ENCODE measurements at regions not wholly inside any gene's neighbourhood (a gene's known extent, or its start where the extent isn't known, plus 50 kb on each side); places are given as distances from the start of the nearest gene placed in this dataset.
"Not testable (repeated sequence)": the region's sequence is repeated elsewhere in the genome, so short reads cannot be mapped to it uniquely, and the experiment has no call there.

DNA sequence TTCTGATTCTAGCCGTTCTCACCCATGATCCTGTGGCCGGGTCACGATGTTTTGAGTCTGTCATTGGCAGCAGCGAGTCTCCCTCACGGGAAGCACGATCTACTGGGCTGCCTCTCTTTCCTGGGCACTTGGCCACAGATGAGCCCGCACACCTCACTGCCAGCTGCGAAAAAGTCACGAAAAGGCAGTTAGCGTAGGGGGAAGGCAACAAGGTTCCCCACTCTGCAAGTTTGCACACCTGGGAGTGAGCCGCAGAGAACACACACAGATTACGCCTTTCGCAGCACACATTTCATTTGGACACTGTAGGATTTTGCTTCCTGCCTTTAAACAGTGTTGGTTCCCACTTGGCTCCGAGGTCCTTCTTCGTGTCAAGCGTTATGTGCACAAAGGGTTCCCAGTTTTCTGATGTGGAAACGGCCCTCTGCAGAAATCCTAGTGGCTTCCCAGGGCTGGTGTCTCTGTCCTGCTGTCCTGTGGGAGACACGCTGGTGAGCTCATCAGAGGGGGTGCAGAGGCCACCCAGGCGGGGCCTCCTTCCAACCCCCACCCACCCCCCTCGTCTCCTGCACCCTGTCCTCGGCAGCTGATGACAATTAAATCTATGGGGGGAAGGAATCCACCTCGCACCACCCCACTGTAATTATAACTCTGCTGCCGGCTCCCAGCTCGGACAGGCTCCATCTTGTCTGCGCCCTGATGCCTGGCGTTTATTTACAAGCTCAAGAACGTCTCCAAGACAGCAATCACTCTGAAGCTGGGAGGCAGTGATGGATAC lies 157.3 kb upstream of the SALL3 start:
- no peaks in the 10 kb centered on the region for H3K36me3 ChIP-seq (ENCODE audit: control insufficient read depth, insufficient read depth, low read length)
- no peaks in the 10 kb centered on the region for H3K27me3 ChIP-seq (ENCODE audit: control insufficient read depth, insufficient read depth, low read length)
- H3K9me3 ChIP-seq (ENCODE audit: control insufficient read depth, insufficient read depth, low read length) = no peaks in the 10 kb centered on the region
- H3K4me3 ChIP-seq (ENCODE audit: low read depth, low read length) = no peak overlapping the region
- H3K27ac ChIP-seq (ENCODE audit: low read depth, low read length) = no peak overlapping the region
- 0 out of 2 replicates have a peak, but pooled peaks cover 6% of the 10 kb centered on the region for H3K4me1 ChIP-seq (ENCODE audit: control insufficient read depth, insufficient read depth, low read length)
- no peak overlapping the region for H3K9ac ChIP-seq (ENCODE audit: low read depth, low read length)

GRCh38 chr18:78822949-78823285 lies 156.7 kb upstream of the SALL3 start:
- Histone ChIP-seq H3K4me3 (ENCODE audit: low read depth, low read length) (no peak overlapping the region), H3K9me3 (ENCODE audit: control insufficient read depth, insufficient read depth, low read length) (no peaks in the 10 kb centered on the region), H3K27me3 (ENCODE audit: control insufficient read depth, insufficient read depth, low read length) (no peaks in the 10 kb centered on the region), H3K36me3 (ENCODE audit: control insufficient read depth, insufficient read depth, low read length) (no peaks in the 10 kb centered on the region), H3K9ac (ENCODE audit: low read depth, low read length) (no peak overlapping the region), H3K4me1 (ENCODE audit: control insufficient read depth, insufficient read depth, low read length) (0 out of 2 replicates have a peak, but pooled peaks cover 6% of the 10 kb centered on the region), H3K27ac (ENCODE audit: low read depth, low read length) (no peak overlapping the region)

DNA sequence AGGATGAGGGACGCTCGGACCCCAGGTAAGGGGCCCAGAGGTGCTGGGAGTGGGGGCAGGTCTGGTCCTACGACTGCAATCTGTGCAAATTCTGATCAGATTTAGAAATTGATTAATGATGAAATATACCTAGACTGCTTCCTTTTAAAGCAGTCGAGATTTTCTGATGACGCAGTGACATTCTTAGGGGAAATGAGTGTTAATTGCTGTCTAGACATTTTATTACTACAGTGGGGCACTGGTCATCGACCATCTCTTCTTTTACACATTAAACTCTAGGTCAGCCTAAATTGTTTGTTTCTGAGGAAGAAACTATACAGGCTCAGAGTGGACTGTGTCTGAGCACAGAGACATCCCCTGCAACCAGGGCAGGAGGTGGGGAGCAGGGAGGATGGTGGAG lies 154.4 kb upstream of the SALL3 start:
- Histone ChIP-seq H3K27ac (ENCODE audit: low read depth, low read length) (no peak overlapping the region), H3K4me3 (ENCODE audit: low read depth, low read length) (no peak overlapping the region), H3K4me1 (ENCODE audit: control insufficient read depth, insufficient read depth, low read length) (0 out of 2 replicates have a peak, but pooled peaks cover 6% of the 10 kb centered on the region), H3K9ac (ENCODE audit: low read depth, low read length) (no peak overlapping the region), H3K36me3 (ENCODE audit: control insufficient read depth, insufficient read depth, low read length) (no peaks in the 10 kb centered on the region), H3K27me3 (ENCODE audit: control insufficient read depth, insufficient read depth, low read length) (no peaks in the 10 kb centered on the region), H3K9me3 (ENCODE audit: control insufficient read depth, insufficient read depth, low read length) (no peaks in the 10 kb centered on the region)

GRCh38 chr18:78826631-78827030 lies 153.0 kb upstream of the SALL3 start:
- no peak overlapping the region for H3K9ac ChIP-seq (ENCODE audit: low read depth, low read length)
- no peaks in the 10 kb centered on the region for H3K36me3 ChIP-seq (ENCODE audit: control insufficient read depth, insufficient read depth, low read length)
- no peaks in the 10 kb centered on the region for H3K9me3 ChIP-seq (ENCODE audit: control insufficient read depth, insufficient read depth, low read length)
- 0 out of 2 replicates have a peak, but pooled peaks cover 6% of the 10 kb centered on the region for H3K4me1 ChIP-seq (ENCODE audit: control insufficient read depth, insufficient read depth, low read length)
- no peak overlapping the region for H3K27ac ChIP-seq (ENCODE audit: low read depth, low read length)
- H3K4me3 ChIP-seq (ENCODE audit: low read depth, low read length) = no peak overlapping the region
- H3K27me3 ChIP-seq (ENCODE audit: control insufficient read depth, insufficient read depth, low read length) = no peaks in the 10 kb centered on the region

DNA sequence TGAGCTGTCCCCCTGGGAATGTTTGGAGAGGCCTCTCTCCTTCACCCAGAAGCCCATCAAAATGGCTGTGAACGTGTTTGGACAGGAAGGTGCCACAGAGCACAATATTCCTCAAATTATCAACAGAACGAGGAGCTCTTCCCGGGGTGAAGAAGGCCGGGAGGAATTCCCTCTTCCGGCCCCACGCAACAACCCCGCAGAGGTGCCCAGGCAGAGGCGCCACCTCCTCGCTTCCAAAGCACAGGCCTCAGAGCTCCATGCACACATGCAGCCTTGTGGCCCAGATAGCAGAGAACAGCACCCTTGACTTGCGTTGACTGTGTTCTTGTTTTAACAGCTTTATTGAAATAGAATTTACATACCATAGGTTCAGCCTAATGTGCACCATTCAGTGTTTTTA lies 152.5 kb upstream of the SALL3 start:
- no peak overlapping the region for H3K4me3 ChIP-seq (ENCODE audit: low read depth, low read length)
- H3K4me1 ChIP-seq (ENCODE audit: control insufficient read depth, insufficient read depth, low read length) = 0 out of 2 replicates have a peak, but pooled peaks cover 6% of the 10 kb centered on the region
- H3K27me3 ChIP-seq (ENCODE audit: control insufficient read depth, insufficient read depth, low read length) = no peaks in the 10 kb centered on the region
- no peaks in the 10 kb centered on the region for H3K9me3 ChIP-seq (ENCODE audit: control insufficient read depth, insufficient read depth, low read length)
- no peak overlapping the region for H3K9ac ChIP-seq (ENCODE audit: low read depth, low read length)
- no peak overlapping the region for H3K27ac ChIP-seq (ENCODE audit: low read depth, low read length)
- no peaks in the 10 kb centered on the region for H3K36me3 ChIP-seq (ENCODE audit: control insufficient read depth, insufficient read depth, low read length)

DNA sequence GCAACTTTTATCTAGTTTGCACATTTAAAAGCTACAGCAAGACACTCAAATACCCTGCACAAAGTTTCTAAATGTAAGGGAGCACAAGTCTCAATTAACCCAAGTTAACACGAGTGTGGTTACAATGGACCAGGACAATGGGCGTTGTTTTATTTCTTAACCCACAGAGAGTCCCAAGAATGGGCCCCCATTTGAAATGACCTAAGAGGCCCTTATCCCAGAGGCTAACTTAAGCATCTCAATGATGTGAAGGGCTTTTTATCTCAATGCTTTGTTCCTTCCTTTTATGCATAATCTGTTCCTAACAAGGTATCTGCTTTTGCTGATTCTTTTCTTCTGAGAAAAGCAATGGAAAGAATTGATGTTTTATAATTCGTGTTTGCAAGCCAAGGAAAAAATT lies 151.5 kb upstream of the SALL3 start:
- H3K36me3 ChIP-seq (ENCODE audit: control insufficient read depth, insufficient read depth, low read length) = no peaks in the 10 kb centered on the region
- no peaks in the 10 kb centered on the region for H3K9me3 ChIP-seq (ENCODE audit: control insufficient read depth, insufficient read depth, low read length)
- 0 out of 2 replicates have a peak, but pooled peaks cover 6% of the 10 kb centered on the region for H3K4me1 ChIP-seq (ENCODE audit: control insufficient read depth, insufficient read depth, low read length)
- no peak overlapping the region for H3K4me3 ChIP-seq (ENCODE audit: low read depth, low read length)
- no peaks in the 10 kb centered on the region for H3K27me3 ChIP-seq (ENCODE audit: control insufficient read depth, insufficient read depth, low read length)
- no peak overlapping the region for H3K9ac ChIP-seq (ENCODE audit: low read depth, low read length)
- no peak overlapping the region for H3K27ac ChIP-seq (ENCODE audit: low read depth, low read length)

DNA sequence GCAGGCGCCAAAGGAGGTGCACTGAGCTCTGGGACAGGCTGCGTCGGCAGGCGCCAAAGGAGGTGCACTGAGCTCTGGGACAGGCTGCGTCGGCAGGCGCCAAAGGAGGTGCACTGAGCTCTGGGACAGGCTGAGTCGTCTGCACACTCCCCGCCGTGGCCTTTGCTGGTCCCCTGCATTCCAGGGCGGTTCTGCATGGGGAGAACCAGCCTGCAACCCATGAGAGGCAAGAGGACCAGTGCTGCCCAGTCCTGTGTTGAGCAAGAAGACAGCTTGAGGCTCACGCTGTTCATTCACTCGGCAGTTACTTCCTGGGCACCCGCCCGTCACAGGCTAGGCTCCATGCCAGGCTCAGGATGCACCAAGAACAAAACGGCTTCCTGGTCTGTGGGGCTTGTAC lies 150.6 kb upstream of the SALL3 start:
- H3K27ac ChIP-seq (ENCODE audit: low read depth, low read length); H3K36me3 ChIP-seq (ENCODE audit: control insufficient read depth, insufficient read depth, low read length); H3K9me3 ChIP-seq (ENCODE audit: control insufficient read depth, insufficient read depth, low read length); H3K4me1 ChIP-seq (ENCODE audit: control insufficient read depth, insufficient read depth, low read length); H3K9ac ChIP-seq (ENCODE audit: low read depth, low read length); H3K4me3 ChIP-seq (ENCODE audit: low read depth, low read length); H3K27me3 ChIP-seq (ENCODE audit: control insufficient read depth, insufficient read depth, low read length): not testable (repeated sequence)

DNA sequence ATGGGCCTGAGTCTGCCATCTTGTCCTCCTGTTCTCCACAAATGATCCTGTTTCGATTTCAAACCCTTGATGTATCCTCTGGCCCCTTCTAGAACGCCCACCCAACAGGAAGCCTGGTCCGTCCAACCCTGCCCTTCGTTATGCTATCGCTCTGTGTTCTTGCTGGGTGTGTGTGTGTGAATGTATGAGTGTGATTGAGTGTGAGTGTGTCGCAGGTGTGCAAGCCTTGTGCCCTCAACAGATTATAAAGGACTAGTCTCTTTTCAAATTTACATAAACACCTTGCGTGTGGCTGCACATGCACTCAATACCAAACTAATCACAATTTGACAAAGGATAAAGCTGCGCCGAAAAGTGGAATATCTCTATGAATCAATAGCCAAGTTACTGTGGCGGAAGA lies 149.5 kb upstream of the SALL3 start:
- Histone ChIP-seq H3K27ac (ENCODE audit: low read depth, low read length) (no peak overlapping the region), H3K9ac (ENCODE audit: low read depth, low read length) (no peak overlapping the region), H3K4me3 (ENCODE audit: low read depth, low read length) (no peak overlapping the region), H3K27me3 (ENCODE audit: control insufficient read depth, insufficient read depth, low read length) (no peaks in the 10 kb centered on the region), H3K9me3 (ENCODE audit: control insufficient read depth, insufficient read depth, low read length) (no peaks in the 10 kb centered on the region), H3K4me1 (ENCODE audit: control insufficient read depth, insufficient read depth, low read length) (no peaks in the 10 kb centered on the region), H3K36me3 (ENCODE audit: control insufficient read depth, insufficient read depth, low read length) (no peaks in the 10 kb centered on the region)

DNA sequence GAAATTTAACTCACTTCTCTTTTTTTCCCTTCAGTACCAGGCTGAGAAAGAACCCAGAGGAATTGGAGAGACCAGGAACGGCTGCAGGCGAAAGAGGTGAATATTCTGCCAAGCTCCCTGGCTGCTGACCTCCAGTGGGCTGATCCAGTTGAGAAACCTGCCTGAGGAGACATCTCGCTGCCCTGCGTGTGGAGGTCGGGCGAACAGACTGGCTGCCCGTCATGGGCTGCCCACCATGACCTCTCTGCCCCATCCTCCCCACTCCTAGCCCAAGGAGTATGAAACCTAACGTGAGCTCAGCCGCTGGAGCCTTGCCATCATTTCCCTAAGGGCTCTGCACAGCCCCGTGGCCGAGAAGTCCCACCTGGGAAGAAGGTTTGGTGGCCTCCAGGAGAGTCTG lies 148.8 kb upstream of the SALL3 start:
- Histone ChIP-seq H3K9me3 (ENCODE audit: control insufficient read depth, insufficient read depth, low read length) (no peaks in the 10 kb centered on the region), H3K36me3 (ENCODE audit: control insufficient read depth, insufficient read depth, low read length) (no peaks in the 10 kb centered on the region), H3K27me3 (ENCODE audit: control insufficient read depth, insufficient read depth, low read length) (no peaks in the 10 kb centered on the region), H3K4me3 (ENCODE audit: low read depth, low read length) (no peak overlapping the region), H3K4me1 (ENCODE audit: control insufficient read depth, insufficient read depth, low read length) (no peaks in the 10 kb centered on the region), H3K27ac (ENCODE audit: low read depth, low read length) (no peak overlapping the region), H3K9ac (ENCODE audit: low read depth, low read length) (no peak overlapping the region)

- Histone ChIP-seq H3K27me3 (ENCODE audit: control insufficient read depth, insufficient read depth, low read length) (no peaks in the 10 kb centered on the region), H3K27ac (ENCODE audit: low read depth, low read length) (no peak overlapping the region)
Measured at GRCh38 chr18:78831603-78832002, 148.0 kb upstream of the SALL3 start.

DNA sequence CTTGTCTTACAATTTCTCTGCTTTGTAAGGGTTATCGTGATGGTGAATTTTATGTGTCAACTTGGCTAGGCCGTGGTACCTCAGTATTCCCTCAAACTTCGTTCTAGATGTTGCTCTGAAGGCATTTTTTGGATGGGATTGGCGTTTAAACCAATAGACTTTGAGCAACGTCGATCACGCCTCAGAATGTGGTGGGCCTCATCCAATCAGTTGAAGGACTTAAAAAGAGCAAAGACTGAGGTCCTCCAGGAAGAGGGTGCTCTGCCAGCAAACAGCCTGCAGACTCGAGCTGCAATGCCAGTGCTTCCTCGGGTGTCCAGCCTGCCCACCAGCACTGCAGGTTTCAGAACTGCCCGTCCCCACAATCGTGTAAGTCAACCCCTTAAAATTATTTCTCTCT lies 145.8 kb upstream of the SALL3 start:
- no peaks in the 10 kb centered on the region for H3K27me3 ChIP-seq (ENCODE audit: control insufficient read depth, insufficient read depth, low read length)
- H3K27ac ChIP-seq (ENCODE audit: low read depth, low read length) = no peak overlapping the region
- no peaks in the 10 kb centered on the region for H3K4me1 ChIP-seq (ENCODE audit: control insufficient read depth, insufficient read depth, low read length)
- no peak overlapping the region for H3K4me3 ChIP-seq (ENCODE audit: low read depth, low read length)
- no peaks in the 10 kb centered on the region for H3K9me3 ChIP-seq (ENCODE audit: control insufficient read depth, insufficient read depth, low read length)
- H3K9ac ChIP-seq (ENCODE audit: low read depth, low read length) = no peak overlapping the region
- no peaks in the 10 kb centered on the region for H3K36me3 ChIP-seq (ENCODE audit: control insufficient read depth, insufficient read depth, low read length)

More at GRCh38 chr18:78831603-78832002, 148.0 kb upstream of the SALL3 start:
- no peaks in the 10 kb centered on the region for H3K36me3 ChIP-seq (ENCODE audit: control insufficient read depth, insufficient read depth, low read length)
- H3K4me3 ChIP-seq (ENCODE audit: low read depth, low read length) = no peak overlapping the region
- no peaks in the 10 kb centered on the region for H3K4me1 ChIP-seq (ENCODE audit: control insufficient read depth, insufficient read depth, low read length)
- no peak overlapping the region for H3K9ac ChIP-seq (ENCODE audit: low read depth, low read length)
- no peaks in the 10 kb centered on the region for H3K9me3 ChIP-seq (ENCODE audit: control insufficient read depth, insufficient read depth, low read length)

Data from HUES48 (cell line).